HEK293 (cell line): ENCODE measurements at regions not wholly inside any gene's neighbourhood (a gene's known extent, or its start where the extent isn't known, plus 50 kb on each side); places are given as distances from the start of the nearest gene placed in this dataset.

ENCODE experiments used
- CTCF ChIA-PET: fragments of 350-600 bp; formaldehyde crosslinking; extraction: SDS; loops from one replicate; lab custom pipeline; 2021; ENCODE audit warnings: antibody characterized with exemption; lab: Yijun Ruan, JAX
- POLR2A ChIA-PET: fragments of 300-600 bp; formaldehyde crosslinking; extraction: SDS; loops from one replicate; lab custom pipeline; 2020; ENCODE audit warnings: antibody characterized with exemption, inconsistent platforms; lab: Yijun Ruan, JAX
- H3K27ac ChIP-seq: fragments of 200-500 bp; sonication (Bioruptor generic); 2 replicates; pipeline ENCODE4 v1.5.1; 2014; ENCODE audit warnings: low read depth, low read length, control low read depth, inconsistent platforms; ENCODE audit errors: extremely low read depth
- H3K36me3 ChIP-seq, 2 experiments: fragments of 200-500 bp in 1 of 2; sonication (Bioruptor generic) in 1 of 2; 1 replicate in 1 of 2; 2 replicates in 1 of 2; pipeline ENCODE4 v1.5.1; 2014 to 2017; ENCODE audit warnings: inconsistent platforms in 2 of 2, low read length in 2 of 2; ENCODE audit not compliant: control insufficient read depth in 2 of 2, insufficient read depth in 1 of 2
- H3K4me1 ChIP-seq: fragments of 200-500 bp; sonication (Bioruptor generic); 2 replicates; pipeline ENCODE4 v1.5.1; 2014; ENCODE audit warnings: mild to moderate bottlenecking, low read length, inconsistent platforms; ENCODE audit not compliant: control insufficient read depth, insufficient read depth
- H3K4me3 ChIP-seq: 2 replicates; pipeline ENCODE4 v1.5.1; 2011; ENCODE audit warnings: low read depth, mild to moderate bottlenecking, control low read depth, low read length, moderate library complexity
- H3K9me3 ChIP-seq: fragments of 200-500 bp; sonication (Bioruptor generic); 2 replicates; pipeline ENCODE4 v1.5.1; 2014; ENCODE audit warnings: low read depth, low read length, inconsistent platforms; ENCODE audit not compliant: control insufficient read depth, insufficient read depth
- GLIS2 ChIP-seq: fragments of 450-650 bp; formaldehyde crosslinking; IDR thresholded peaks from 2 replicates; pipeline ENCODE4 v1.5.1; 2016; ENCODE audit warnings: missing biosample characterization, missing genetic modification characterization
- REPIN1 ChIP-seq: fragments of 450-650 bp; formaldehyde crosslinking; IDR thresholded peaks from 2 replicates; pipeline ENCODE4 v1.5.1; 2017; ENCODE audit warnings: missing biosample characterization, missing genetic modification characterization, low read depth
- SP3 ChIP-seq: fragments of 450-650 bp; formaldehyde crosslinking; IDR thresholded peaks from 2 replicates; pipeline ENCODE4 v1.5.1; 2016; ENCODE audit warnings: missing biosample characterization, missing genetic modification characterization
- ZBTB10 ChIP-seq: fragments of 450-650 bp; formaldehyde crosslinking; IDR thresholded peaks from 2 replicates; pipeline ENCODE4 v1.5.1; 2016; ENCODE audit warnings: missing biosample characterization, missing genetic modification characterization
- ZNF10 ChIP-seq: fragments of 450-650 bp; formaldehyde crosslinking; IDR thresholded peaks from 2 replicates; pipeline ENCODE4 v1.5.1; 2017; ENCODE audit warnings: missing biosample characterization, missing genetic modification characterization
- ZNF175 ChIP-seq: fragments of 450-650 bp; formaldehyde crosslinking; IDR thresholded peaks from 2 replicates; pipeline ENCODE4 v1.5.1; 2016; ENCODE audit warnings: missing biosample characterization, missing genetic modification characterization
- ZNF266 ChIP-seq: fragments of 450-650 bp; formaldehyde crosslinking; IDR thresholded peaks from 2 replicates; pipeline ENCODE4 v1.5.1; 2016; ENCODE audit warnings: missing biosample characterization, missing genetic modification characterization, low read depth
- ZNF350 ChIP-seq: fragments of 450-650 bp; formaldehyde crosslinking; IDR thresholded peaks from 2 replicates; pipeline ENCODE4 v1.5.0; 2017; ENCODE audit warnings: missing biosample characterization, mild to moderate bottlenecking, missing genetic modification characterization
- ZNF449 ChIP-seq: fragments of 450-650 bp; formaldehyde crosslinking; IDR thresholded peaks from 2 replicates; pipeline ENCODE4 v1.5.1; 2017; ENCODE audit warnings: missing biosample characterization, mild to moderate bottlenecking, missing genetic modification characterization, moderate library complexity
- ZNF530 ChIP-seq: fragments of 450-650 bp; formaldehyde crosslinking; IDR thresholded peaks from 2 replicates; pipeline ENCODE4 v1.5.1; 2016; ENCODE audit warnings: low read depth, missing biosample characterization, missing genetic modification characterization
- ZNF610 ChIP-seq: fragments of 450-650 bp; formaldehyde crosslinking; IDR thresholded peaks from 2 replicates; pipeline ENCODE4 v1.5.1; 2016; ENCODE audit warnings: missing biosample characterization, missing genetic modification characterization, borderline replicate concordance
- ZNF654 ChIP-seq: fragments of 450-650 bp; formaldehyde crosslinking; IDR thresholded peaks from 2 replicates; pipeline ENCODE4 v1.5.1; 2016; ENCODE audit warnings: low read depth, missing biosample characterization, missing genetic modification characterization
- ZSCAN16 ChIP-seq: fragments of 450-650 bp; formaldehyde crosslinking; IDR thresholded peaks from 2 replicates; pipeline ENCODE4 v1.5.1; 2016; ENCODE audit warnings: missing biosample characterization, missing genetic modification characterization
- ZSCAN30 ChIP-seq: fragments of 450-650 bp; IDR thresholded peaks from 2 replicates; pipeline ENCODE4 v1.5.1; 2018; ENCODE audit warnings: missing biosample characterization, mild to moderate bottlenecking, missing genetic modification characterization, moderate library complexity
- TF ChIP-seq, protein P1 (sequence below): fragments of 450-650 bp; formaldehyde crosslinking; IDR thresholded peaks from 2 replicates; pipeline ENCODE4 v1.5.1; 2016; ENCODE audit warnings: missing biosample characterization, missing genetic modification characterization
- TF ChIP-seq, protein P2 (sequence below): fragments of 450-650 bp; formaldehyde crosslinking; IDR thresholded peaks from 2 replicates; pipeline ENCODE4; 2016; ENCODE audit warnings: missing biosample characterization, missing genetic modification characterization
- TF ChIP-seq, protein P3 (sequence below): fragments of 450-650 bp; formaldehyde crosslinking; IDR thresholded peaks from 2 replicates; pipeline ENCODE4 v1.5.1; 2016; ENCODE audit warnings: missing biosample characterization, missing genetic modification characterization

- Histone ChIP-seq H3K36me3 (no peaks in the 10 kb centered on the region), H3K9me3 (no peaks in the 10 kb centered on the region), H3K27ac (no peak overlapping the region), H3K4me1 (no peaks in the 10 kb centered on the region), H3K4me3 (no peak overlapping the region)
- ChIA-PET POLR2A (no interaction called here), CTCF (no interaction called here)
- TF ChIP-seq GLIS2 (tag by site-specific recombination) (no peak), ZSCAN16 (tag by site-specific recombination) (no peak)
- TF ChIP-seq, protein P1, sequence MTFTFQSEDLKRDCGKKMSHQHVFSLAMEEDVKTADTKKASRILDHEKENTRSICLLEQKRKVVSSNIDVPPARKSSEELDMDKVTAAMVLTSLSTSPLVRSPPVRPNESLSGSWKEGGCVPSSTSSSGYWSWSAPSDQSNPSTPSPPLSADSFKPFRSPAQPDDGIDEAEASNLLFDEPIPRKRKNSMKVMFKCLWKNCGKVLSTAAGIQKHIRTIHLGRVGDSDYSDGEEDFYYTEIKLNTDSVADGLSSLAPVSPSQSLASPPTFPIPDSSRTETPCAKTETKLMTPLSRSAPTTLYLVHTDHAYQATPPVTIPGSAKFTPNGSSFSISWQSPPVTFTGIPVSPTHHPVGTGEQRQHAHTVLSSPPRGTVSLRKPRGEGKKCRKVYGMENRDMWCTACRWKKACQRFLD (tag by site-specific recombination) = no peak
- TF ChIP-seq, protein P2, sequence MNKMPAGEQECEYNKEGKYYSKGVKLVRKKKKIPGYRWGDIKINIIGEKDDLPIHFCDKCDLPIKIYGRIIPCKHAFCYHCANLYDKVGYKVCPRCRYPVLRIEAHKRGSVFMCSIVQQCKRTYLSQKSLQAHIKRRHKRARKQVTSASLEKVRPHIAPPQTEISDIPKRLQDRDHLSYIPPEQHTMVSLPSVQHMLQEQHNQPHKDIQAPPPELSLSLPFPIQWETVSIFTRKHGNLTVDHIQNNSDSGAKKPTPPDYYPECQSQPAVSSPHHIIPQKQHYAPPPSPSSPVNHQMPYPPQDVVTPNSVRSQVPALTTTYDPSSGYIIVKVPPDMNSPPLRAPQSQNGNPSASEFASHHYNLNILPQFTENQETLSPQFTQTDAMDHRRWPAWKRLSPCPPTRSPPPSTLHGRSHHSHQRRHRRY (tag by site-specific recombination) = no peak
These were observed 142.6 kb downstream of the AASDH start for GRCh38 chr4:56244681-56245080.

GRCh38 chr4:56243107-56243506 is 144.2 kb downstream of the AASDH start:
- Histone ChIP-seq H3K4me3 (no peak overlapping the region), H3K27ac (no peak overlapping the region), H3K36me3 (no peaks in the 10 kb centered on the region)
- POLR2A ChIA-PET = no interaction called here
- no peak for TF ChIP-seq ZNF266 (tag by site-specific recombination)
- TF ChIP-seq ZNF654 = no peak
- TF ChIP-seq, protein P3, sequence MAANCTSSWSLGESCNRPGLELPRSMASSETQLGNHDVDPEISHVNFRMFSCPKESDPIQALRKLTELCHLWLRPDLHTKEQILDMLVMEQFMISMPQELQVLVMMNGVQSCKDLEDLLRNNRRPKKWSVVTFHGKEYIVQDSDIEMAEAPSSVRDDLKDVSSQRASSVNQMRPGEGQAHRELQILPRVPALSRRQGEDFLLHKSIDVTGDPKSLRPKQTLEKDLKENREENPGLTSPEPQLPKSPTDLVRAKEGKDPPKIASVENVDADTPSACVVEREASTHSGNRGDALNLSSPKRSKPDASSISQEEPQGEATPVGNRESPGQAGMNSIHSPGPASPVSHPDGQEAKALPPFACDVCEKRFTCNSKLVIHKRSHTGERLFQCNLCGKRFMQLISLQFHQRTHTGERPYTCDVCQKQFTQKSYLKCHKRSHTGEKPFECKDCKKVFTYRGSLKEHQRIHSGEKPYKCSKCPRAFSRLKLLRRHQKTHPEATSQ (tag by site-specific recombination) = no peak
- TF ChIP-seq, all 188 proteins: peak for 0
- Histone ChIP-seq H3K4me1 (no peaks in the 10 kb centered on the region), H3K9me3 (no peaks in the 10 kb centered on the region)
- CTCF ChIA-PET = no interaction called here

- Histone ChIP-seq H3K4me3 (no peak overlapping the region), H3K9me3 (no peaks in the 10 kb centered on the region), H3K36me3 (no peaks in the 10 kb centered on the region), H3K27ac (no peak overlapping the region)
- TF ChIP-seq ZNF175 (tag by site-specific recombination) (no peak), ZBTB10 (tag by site-specific recombination) (no peak), SP3 (no peak), ZNF449 (tag by site-specific recombination) (no peak), ZNF10 (no peak), REPIN1 (tag by site-specific recombination) (no peak), ZNF530 (no peak), ZNF610 (tag by site-specific recombination) (no peak), ZSCAN30 (no peak), ZNF350 (tag by site-specific recombination) (no peak)
- TF ChIP-seq, all 188 proteins: peak for 0
- ChIA-PET POLR2A (no interaction called here), CTCF (no interaction called here)
- H3K4me1 ChIP-seq = no peaks in the 10 kb centered on the region
These were observed 145.8 kb downstream of the AASDH start for GRCh38 chr4:56241500-56241899.
